IMR-90 (cell line): ENCODE measurements at regions not wholly inside any gene's neighbourhood (a gene's known extent, or its start where the extent isn't known, plus 50 kb on each side); places are given as distances from the start of the nearest gene placed in this dataset.

Source experiments
- ATAC-seq: fragments of 200-7000 bp; cut with Tn5 transposase; 2 replicates; pipeline ENCODE4 v1.9.1; 2020; ENCODE audit warnings: low read depth, mild to moderate bottlenecking, moderate library complexity
- BruUV-seq: library from RNA; stranded (reverse); fragments of 400-500 nt; replicated peaks from 2 replicates; lab custom pipeline; 2021; lab: Mats Ljungman, UMichigan
- CTCF ChIA-PET: fragments of 300-600 bp; formaldehyde crosslinking; extraction: SDS; loops from one replicate; lab custom pipeline; 2021; ENCODE audit warnings: antibody characterized with exemption; lab: Yijun Ruan, JAX
- POLR2A ChIA-PET: fragments of 300-600 bp; sonication (Branson Sonifier 250); formaldehyde crosslinking; loops from one replicate; lab custom pipeline; 2022; ENCODE audit warnings: antibody characterized with exemption; ENCODE audit not compliant: unreplicated experiment; lab: Charles Lee
- DNase-seq: peaks from one replicate; pipeline ENCODE4 v3.0.0; 2013
- H2AFZ ChIP-seq: replicated peaks from 2 replicates; pipeline ENCODE3; 2013; ENCODE audit warnings: low read length, mild to moderate bottlenecking; ENCODE audit not compliant: poor library complexity
- H2AK5ac ChIP-seq: 2 replicates; pipeline ENCODE4 v1.6.1; 2013; ENCODE audit warnings: low read depth, low read length, inconsistent platforms
- H2AK9ac ChIP-seq: replicated peaks from 2 replicates; pipeline ENCODE3; 2013; ENCODE audit warnings: mild to moderate bottlenecking, low read depth, low read length, moderate library complexity; ENCODE audit not compliant: poor library complexity
- H2BK120ac ChIP-seq: 2 replicates; pipeline ENCODE4 v1.6.1; 2013; ENCODE audit warnings: low read depth, low read length, inconsistent platforms
- H2BK15ac ChIP-seq: 3 replicates; pipeline ENCODE4 v1.6.1; 2013; ENCODE audit warnings: low read depth, low read length, inconsistent platforms
- H2BK20ac ChIP-seq: 2 replicates; pipeline ENCODE4 v1.6.1; 2013; ENCODE audit warnings: low read depth, mild to moderate bottlenecking, inconsistent platforms, low read length, moderate library complexity
- H2BK5ac ChIP-seq: 2 replicates; pipeline ENCODE4 v1.6.1; 2013; ENCODE audit warnings: mild to moderate bottlenecking, low read depth, low read length, inconsistent platforms; ENCODE audit not compliant: poor library complexity, severe bottlenecking
- H3K14ac ChIP-seq: replicated peaks from 2 replicates; pipeline ENCODE4 v1.6.1; 2013; ENCODE audit warnings: low read depth, low read length, inconsistent platforms
- H3K18ac ChIP-seq: 2 replicates; pipeline ENCODE4 v1.6.1; 2013; ENCODE audit warnings: low read depth, low read length, control low read depth
- H3K23ac ChIP-seq: 2 replicates; pipeline ENCODE4 v1.6.1; 2013; ENCODE audit warnings: low read depth, low read length, inconsistent platforms
- H3K27ac ChIP-seq: 2 replicates; pipeline ENCODE4 v1.5.1; 2013; ENCODE audit warnings: mild to moderate bottlenecking, control low read depth, low read length; ENCODE audit not compliant: insufficient read depth
- H3K27me3 ChIP-seq: 2 replicates; pipeline ENCODE4 v1.6.1; 2013; ENCODE audit warnings: low read length; ENCODE audit not compliant: control insufficient read depth, insufficient read depth
- H3K36me3 ChIP-seq: 2 replicates; pipeline ENCODE4 v1.6.1; 2013; ENCODE audit warnings: low read length, mixed read lengths; ENCODE audit not compliant: control insufficient read depth, insufficient read depth
- H3K4ac ChIP-seq: 2 replicates; pipeline ENCODE4 v1.6.1; 2013; ENCODE audit warnings: low read depth, low read length, inconsistent platforms
- H3K4me1 ChIP-seq: 2 replicates; pipeline ENCODE4 v1.6.1; 2013; ENCODE audit warnings: low read length, mixed read lengths; ENCODE audit not compliant: control insufficient read depth, insufficient read depth
- H3K4me2 ChIP-seq: 2 replicates; pipeline ENCODE4 v1.6.1; 2013; ENCODE audit warnings: low read depth, mild to moderate bottlenecking, control low read depth, low read length, moderate library complexity
- H3K4me3 ChIP-seq: 2 replicates; pipeline ENCODE4 v1.5.1; 2013; ENCODE audit warnings: low read depth, mild to moderate bottlenecking, control low read depth, low read length, moderate library complexity; ENCODE audit not compliant: insufficient read depth
- H3K56ac ChIP-seq: 2 replicates; pipeline ENCODE4 v1.6.1; 2013; ENCODE audit warnings: low read length, inconsistent platforms; ENCODE audit not compliant: insufficient read depth; ENCODE audit errors: extremely low read depth
- H3K79me1 ChIP-seq, 2 experiments: 2 replicates each; pipeline ENCODE4 v1.6.1; 2013; ENCODE audit warnings: low read length in 2 of 2, inconsistent platforms in 1 of 2, low read depth in 1 of 2
- H3K9ac ChIP-seq: 2 replicates; pipeline ENCODE4 v1.6.1; 2013; ENCODE audit warnings: low read depth, low read length, control low read depth
- H3K9me1 ChIP-seq: 2 replicates; pipeline ENCODE4 v1.6.1; 2013; ENCODE audit warnings: low read length, inconsistent platforms; ENCODE audit not compliant: insufficient read depth
- H3K9me3 ChIP-seq: 2 replicates; pipeline ENCODE4 v1.6.1; 2013; ENCODE audit warnings: low read length; ENCODE audit not compliant: control insufficient read depth, insufficient read depth
- H4K20me1 ChIP-seq: 2 replicates; pipeline ENCODE4 v1.6.1; 2013; ENCODE audit warnings: low read length, inconsistent platforms; ENCODE audit not compliant: insufficient read depth
- H4K5ac ChIP-seq: 2 replicates; pipeline ENCODE4 v1.6.1; 2013; ENCODE audit warnings: mild to moderate bottlenecking, low read depth, low read length, control low read depth
- H4K8ac ChIP-seq, 2 experiments: 2 replicates each; pipeline ENCODE4 v1.6.1; 2013; ENCODE audit warnings: low read depth in 2 of 2, low read length in 2 of 2, control low read depth in 1 of 2, inconsistent platforms in 1 of 2
- H4K91ac ChIP-seq: 2 replicates; pipeline ENCODE4 v1.6.1; 2013; ENCODE audit warnings: low read depth, low read length, inconsistent platforms; ENCODE audit not compliant: insufficient read depth
- CEBPB ChIP-seq: IDR thresholded peaks from 2 replicates; pipeline ENCODE4 v1.6.1; 2012; ENCODE audit warnings: low read depth, low read length, improper control_type of control experiment
- ELK1 ChIP-seq: fragments of 150-350 bp; IDR thresholded peaks from 2 replicates; pipeline ENCODE4 v1.6.1; 2016; ENCODE audit warnings: low read depth, mild to moderate bottlenecking, low read length, moderate library complexity, borderline replicate concordance
- FOS ChIP-seq: fragments of 150-350 bp; IDR thresholded peaks from 2 replicates; pipeline ENCODE4 v1.6.1; 2016; ENCODE audit warnings: low read depth, low read length
- MAZ ChIP-seq: IDR thresholded peaks from 2 replicates; pipeline ENCODE4 v1.6.1; 2012; ENCODE audit warnings: low read depth, mild to moderate bottlenecking, low read length, improper control_type of control experiment, moderate library complexity, borderline replicate concordance
- NFE2L2 ChIP-seq: fragments of 150-350 bp; IDR thresholded peaks from 2 replicates; pipeline ENCODE4 v1.6.1; 2016; ENCODE audit warnings: low read depth, mild to moderate bottlenecking, low read length
- SMC3 ChIP-seq: fragments of 150-350 bp; IDR thresholded peaks from 2 replicates; pipeline ENCODE4 v1.6.1; 2016; ENCODE audit warnings: low read depth, mild to moderate bottlenecking, antibody characterized with exemption, low read length, moderate library complexity
- WGBS, 2 experiments: methylation state at CpG; one replicate each; pipeline versions ENCODE4 v1.1.5 to v1.1.7; 2013; ENCODE audit warnings: missing lambda C conversion rate in 2 of 2; ENCODE audit not compliant: insufficient read length in 1 of 2; ENCODE audit errors: extremely low coverage in 2 of 2; 5-methylcytosine and 5-hydroxymethylcytosine counted together
- dilution Hi-C: fragments of 300-500 bp; cut with HindIII; formaldehyde crosslinking; loops from one replicate; pipeline ENCODE4 v1.14.3; 2018; ENCODE audit warnings: low sequenced_read_pairs; ENCODE audit not compliant: unreplicated experiment
- in situ Hi-C: fragments of 300-500 bp; cut with MboI; formaldehyde crosslinking; loops from 3 replicates; pipeline ENCODE4 v1.14.3; 2019; ENCODE audit warnings: low sequenced_read_pairs, inconsistent platforms, mixed read lengths
- intact Hi-C: fragments of 100-400 bp; cut with micrococcal nuclease; formaldehyde crosslinking; loops from 2 replicates; pipeline ENCODE4 v1.10.0; 2022
- TF ChIP-seq, protein P1 (sequence below): fragments of 150-350 bp; IDR thresholded peaks from 2 replicates; pipeline ENCODE4 v1.6.1; 2017; ENCODE audit warnings: mild to moderate bottlenecking, antibody characterized with exemption, low read length, low read depth
- TF ChIP-seq, protein P2 (sequence below): conservative IDR thresholded peaks from 2 replicates; pipeline ENCODE4 v1.5.1; 2012; ENCODE audit warnings: mild to moderate bottlenecking, low read depth, low read length, improper control_type of control experiment

GRCh38 chr21:35543746-35544145 is 494.6 kb upstream of the RUNX1 start:
- Histone ChIP-seq H3K9ac (no peak overlapping the region), H2BK120ac (no peak overlapping the region), H2BK20ac (no peak overlapping the region), H4K8ac (no peak overlapping the region), H3K4me3 (no peak overlapping the region), H2AK5ac (no peak overlapping the region), H2AFZ (no peak overlapping the region), H3K4ac (no peak overlapping the region), H4K5ac (no peak overlapping the region), H3K79me1 (no peaks in the 10 kb centered on the region), H2BK15ac (no peak overlapping the region), H3K27ac (no peak overlapping the region), H3K36me3 (no peaks in the 10 kb centered on the region), H3K9me1 (no peaks in the 10 kb centered on the region), H2BK5ac (no peak overlapping the region), H4K91ac (no peak overlapping the region), H2AK9ac (no peak overlapping the region), H3K4me2 (no peak overlapping the region), H3K18ac (no peak overlapping the region), H3K56ac (no peak overlapping the region), H3K14ac (no peak overlapping the region), H4K20me1 (no peaks in the 10 kb centered on the region), H3K9me3 (no peaks in the 10 kb centered on the region), H3K27me3 (no peaks in the 10 kb centered on the region), H3K23ac (no peak overlapping the region; the same call in 1 of the 2 replicates), H3K4me1 (no peaks in the 10 kb centered on the region)
- CTCF ChIA-PET = no interaction called here
- WGBS, 2 experiments = no CpG with 5 or more reads among the region's 5 CpGs
- TF ChIP-seq, protein P1, sequence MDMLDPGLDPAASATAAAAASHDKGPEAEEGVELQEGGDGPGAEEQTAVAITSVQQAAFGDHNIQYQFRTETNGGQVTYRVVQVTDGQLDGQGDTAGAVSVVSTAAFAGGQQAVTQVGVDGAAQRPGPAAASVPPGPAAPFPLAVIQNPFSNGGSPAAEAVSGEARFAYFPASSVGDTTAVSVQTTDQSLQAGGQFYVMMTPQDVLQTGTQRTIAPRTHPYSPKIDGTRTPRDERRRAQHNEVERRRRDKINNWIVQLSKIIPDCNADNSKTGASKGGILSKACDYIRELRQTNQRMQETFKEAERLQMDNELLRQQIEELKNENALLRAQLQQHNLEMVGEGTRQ = no peak
- TF ChIP-seq SMC3 (no peak), FOS (no peak), ELK1 (no peak), MAZ (no peak), NFE2L2 (no peak), CEBPB (no peak)
- TF ChIP-seq, protein P2, sequence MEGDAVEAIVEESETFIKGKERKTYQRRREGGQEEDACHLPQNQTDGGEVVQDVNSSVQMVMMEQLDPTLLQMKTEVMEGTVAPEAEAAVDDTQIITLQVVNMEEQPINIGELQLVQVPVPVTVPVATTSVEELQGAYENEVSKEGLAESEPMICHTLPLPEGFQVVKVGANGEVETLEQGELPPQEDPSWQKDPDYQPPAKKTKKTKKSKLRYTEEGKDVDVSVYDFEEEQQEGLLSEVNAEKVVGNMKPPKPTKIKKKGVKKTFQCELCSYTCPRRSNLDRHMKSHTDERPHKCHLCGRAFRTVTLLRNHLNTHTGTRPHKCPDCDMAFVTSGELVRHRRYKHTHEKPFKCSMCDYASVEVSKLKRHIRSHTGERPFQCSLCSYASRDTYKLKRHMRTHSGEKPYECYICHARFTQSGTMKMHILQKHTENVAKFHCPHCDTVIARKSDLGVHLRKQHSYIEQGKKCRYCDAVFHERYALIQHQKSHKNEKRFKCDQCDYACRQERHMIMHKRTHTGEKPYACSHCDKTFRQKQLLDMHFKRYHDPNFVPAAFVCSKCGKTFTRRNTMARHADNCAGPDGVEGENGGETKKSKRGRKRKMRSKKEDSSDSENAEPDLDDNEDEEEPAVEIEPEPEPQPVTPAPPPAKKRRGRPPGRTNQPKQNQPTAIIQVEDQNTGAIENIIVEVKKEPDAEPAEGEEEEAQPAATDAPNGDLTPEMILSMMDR = no peak
- no peak for ATAC-seq
- intact Hi-C loops = no loop called here
- POLR2A ChIA-PET = no interaction called here
- dilution Hi-C loops = no loop called here
- no TSS peak for BruUV-seq
- no peak for DNase-seq
- in situ Hi-C loops = no loop called here
